ENCODE measurements at regions not wholly inside any gene's neighbourhood (a gene's known extent, or its start where the extent isn't known, plus 50 kb on each side); places are given as distances from the start of the nearest gene placed in this dataset.

DNA sequence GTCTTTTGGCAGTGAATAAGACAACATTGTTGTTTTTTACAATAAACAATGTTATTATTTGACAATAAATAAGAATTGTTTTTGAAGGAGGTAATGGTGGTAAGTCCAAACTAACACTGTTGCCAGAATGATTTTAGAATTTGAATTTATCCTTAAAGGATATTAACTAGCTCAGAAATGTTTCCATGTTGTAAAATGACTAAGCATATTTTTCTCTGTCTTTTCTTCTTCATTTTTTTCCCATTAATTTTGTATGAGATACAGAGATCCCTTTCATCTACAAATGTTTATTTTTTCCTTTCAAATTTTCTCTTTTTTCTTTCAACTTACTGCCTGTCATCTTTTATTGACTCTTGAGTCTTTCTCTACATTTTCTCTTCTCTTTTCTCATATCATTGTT is 66.5 kb upstream of the DOCK10 start:
- Mint-ChIP-seq H3K4me3 (ENCODE audit: unreplicated experiment) (no peak overlapping the region), H3K9me3 (ENCODE audit: unreplicated experiment) (peaks cover 4% of the 10 kb centered on the region), H3K27me3 (ENCODE audit: unreplicated experiment) (no peaks in the 10 kb centered on the region), H3K36me3 (ENCODE audit: unreplicated experiment) (no peaks in the 10 kb centered on the region), H3K4me1 (ENCODE audit: unreplicated experiment) (peaks cover 38% of the 10 kb centered on the region), H3K27ac (ENCODE audit: unreplicated experiment) (peak overlapping the region; percentile 53)
- DNase-seq (ENCODE audit: extremely low spot score, unreplicated experiment), result no peak
- TF ChIP-seq, protein P1, sequence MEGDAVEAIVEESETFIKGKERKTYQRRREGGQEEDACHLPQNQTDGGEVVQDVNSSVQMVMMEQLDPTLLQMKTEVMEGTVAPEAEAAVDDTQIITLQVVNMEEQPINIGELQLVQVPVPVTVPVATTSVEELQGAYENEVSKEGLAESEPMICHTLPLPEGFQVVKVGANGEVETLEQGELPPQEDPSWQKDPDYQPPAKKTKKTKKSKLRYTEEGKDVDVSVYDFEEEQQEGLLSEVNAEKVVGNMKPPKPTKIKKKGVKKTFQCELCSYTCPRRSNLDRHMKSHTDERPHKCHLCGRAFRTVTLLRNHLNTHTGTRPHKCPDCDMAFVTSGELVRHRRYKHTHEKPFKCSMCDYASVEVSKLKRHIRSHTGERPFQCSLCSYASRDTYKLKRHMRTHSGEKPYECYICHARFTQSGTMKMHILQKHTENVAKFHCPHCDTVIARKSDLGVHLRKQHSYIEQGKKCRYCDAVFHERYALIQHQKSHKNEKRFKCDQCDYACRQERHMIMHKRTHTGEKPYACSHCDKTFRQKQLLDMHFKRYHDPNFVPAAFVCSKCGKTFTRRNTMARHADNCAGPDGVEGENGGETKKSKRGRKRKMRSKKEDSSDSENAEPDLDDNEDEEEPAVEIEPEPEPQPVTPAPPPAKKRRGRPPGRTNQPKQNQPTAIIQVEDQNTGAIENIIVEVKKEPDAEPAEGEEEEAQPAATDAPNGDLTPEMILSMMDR (IDR thresholded peaks at IDR 0.05), result no peak

DNA sequence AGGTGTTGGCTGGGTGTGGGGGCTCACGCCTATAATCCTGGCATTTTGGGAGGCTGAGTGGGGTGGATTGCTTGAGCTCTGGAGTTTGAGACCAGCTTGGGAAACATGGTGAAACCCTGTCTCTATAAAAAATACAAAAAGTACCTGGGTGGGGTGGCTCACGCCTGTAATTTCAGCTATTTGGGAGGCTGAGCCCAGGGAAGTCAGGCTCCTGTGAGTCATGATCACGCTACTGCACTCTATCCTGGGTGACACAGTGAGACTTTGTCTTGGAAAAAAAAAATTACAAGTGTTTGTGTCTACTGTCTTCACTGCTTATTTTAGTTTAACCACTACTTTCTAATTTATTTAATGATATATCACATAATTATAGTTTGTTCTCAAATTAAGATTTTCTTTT is 62.7 kb upstream of the DOCK10 start:
- Mint-ChIP-seq H3K36me3 (ENCODE audit: unreplicated experiment) (no peaks in the 10 kb centered on the region), H3K27me3 (ENCODE audit: unreplicated experiment) (no peaks in the 10 kb centered on the region), H3K4me1 (ENCODE audit: unreplicated experiment) (peaks cover 41% of the 10 kb centered on the region), H3K27ac (ENCODE audit: unreplicated experiment) (no peak overlapping the region), H3K9me3 (ENCODE audit: unreplicated experiment) (peaks cover 4% of the 10 kb centered on the region), H3K4me3 (ENCODE audit: unreplicated experiment) (no peak overlapping the region)
- TF ChIP-seq, protein P1 (IDR thresholded peaks at IDR 0.05), result no peak
- DNase-seq (ENCODE audit: extremely low spot score, unreplicated experiment), result no peak

DNA sequence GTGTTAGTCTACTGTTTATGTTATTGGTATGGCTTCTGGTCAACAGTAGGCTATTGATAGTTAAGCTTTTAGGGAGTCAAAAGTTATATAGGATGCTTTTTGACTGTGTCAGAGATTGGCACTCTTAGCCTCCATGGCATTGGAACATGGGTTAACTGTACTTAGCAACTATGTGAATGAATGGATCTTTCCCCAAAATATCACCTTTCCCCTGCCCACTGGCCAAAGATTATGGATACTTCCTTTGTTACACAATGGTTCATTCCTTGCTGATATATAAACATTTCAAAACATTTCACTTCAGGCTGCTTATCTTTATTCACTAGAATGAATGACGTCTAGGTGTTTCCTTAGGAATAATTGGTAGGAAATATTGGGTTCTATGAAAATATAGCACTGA is 62.1 kb upstream of the DOCK10 start:
- TF ChIP-seq, protein P1 (IDR thresholded peaks at IDR 0.05), result no peak
- Mint-ChIP-seq H3K4me1 (ENCODE audit: unreplicated experiment) (peaks cover 38% of the 10 kb centered on the region), H3K9me3 (ENCODE audit: unreplicated experiment) (peaks cover 4% of the 10 kb centered on the region), H3K4me3 (ENCODE audit: unreplicated experiment) (no peak overlapping the region), H3K36me3 (ENCODE audit: unreplicated experiment) (no peaks in the 10 kb centered on the region), H3K27me3 (ENCODE audit: unreplicated experiment) (no peaks in the 10 kb centered on the region), H3K27ac (ENCODE audit: unreplicated experiment) (peak overlapping the region; percentile 87)
- DNase-seq (ENCODE audit: extremely low spot score, unreplicated experiment), result no peak

DNA sequence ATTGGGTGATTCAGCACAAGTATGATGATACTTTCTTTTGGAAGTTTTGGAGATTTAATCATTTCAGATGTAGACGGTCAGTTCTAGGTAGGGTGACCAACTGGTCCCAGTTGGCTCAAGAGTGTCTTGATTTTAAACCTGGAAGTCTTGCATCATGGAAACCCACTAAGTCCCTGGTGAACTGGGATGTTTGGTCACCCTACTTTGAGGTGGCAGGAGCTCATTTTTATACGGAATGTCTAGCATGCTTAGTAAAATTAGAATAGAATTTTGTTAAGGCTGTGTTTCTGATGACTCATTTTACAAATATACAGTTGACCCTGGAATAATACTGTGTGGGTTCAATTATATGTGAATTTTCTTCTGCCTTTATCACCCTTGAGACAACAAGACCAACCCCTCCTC is 61.5 kb upstream of the DOCK10 start:
- no peak for DNase-seq (ENCODE audit: extremely low spot score, unreplicated experiment)
- H3K4me3 Mint-ChIP-seq (ENCODE audit: unreplicated experiment), result no peak overlapping the region
- no peaks in the 10 kb centered on the region for H3K9me3 Mint-ChIP-seq (ENCODE audit: unreplicated experiment)
- no peaks in the 10 kb centered on the region for H3K36me3 Mint-ChIP-seq (ENCODE audit: unreplicated experiment)
- H3K27me3 Mint-ChIP-seq (ENCODE audit: unreplicated experiment), result no peaks in the 10 kb centered on the region
- peaks cover 32% of the 10 kb centered on the region for H3K4me1 Mint-ChIP-seq (ENCODE audit: unreplicated experiment)
- H3K27ac Mint-ChIP-seq (ENCODE audit: unreplicated experiment), result peak overlapping the region; percentile 87
- TF ChIP-seq, protein P1 (IDR thresholded peaks at IDR 0.05), result no peak

DNA sequence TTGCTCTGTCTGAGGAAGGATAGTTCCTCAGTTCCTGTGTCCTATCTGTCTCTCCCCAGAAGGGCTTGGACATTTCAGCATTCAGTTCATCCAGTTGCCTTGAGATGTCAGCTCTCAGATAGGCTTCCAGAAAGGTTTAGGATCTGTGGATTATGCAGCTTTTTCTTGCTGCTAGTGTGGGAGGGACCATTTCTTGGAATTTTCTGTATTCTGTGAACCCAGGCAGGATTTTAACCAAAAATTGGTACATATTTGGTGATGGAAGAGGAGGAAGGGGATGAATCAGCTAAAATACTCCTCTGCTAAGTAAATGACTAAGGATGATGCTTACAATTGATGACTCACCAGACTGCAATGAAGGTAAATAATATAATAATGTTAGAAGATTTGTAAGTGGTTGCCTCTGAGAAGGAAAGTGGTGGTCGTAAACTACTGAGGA is 58.6 kb upstream of the DOCK10 start:
- TF ChIP-seq, protein P1 (IDR thresholded peaks at IDR 0.05), result no peak
- Mint-ChIP-seq H3K4me1 (ENCODE audit: unreplicated experiment) (peaks cover 32% of the 10 kb centered on the region), H3K4me3 (ENCODE audit: unreplicated experiment) (no peak overlapping the region), H3K9me3 (ENCODE audit: unreplicated experiment) (peaks cover 5% of the 10 kb centered on the region), H3K27ac (ENCODE audit: unreplicated experiment) (no peak overlapping the region), H3K36me3 (ENCODE audit: unreplicated experiment) (no peaks in the 10 kb centered on the region), H3K27me3 (ENCODE audit: unreplicated experiment) (no peaks in the 10 kb centered on the region)
- DNase-seq (ENCODE audit: extremely low spot score, unreplicated experiment), result no peak

Measured in osteocyte (in vitro differentiated cells).